Uterus (tissue), 2 donors: ENCODE measurements at regions not wholly inside any gene's neighbourhood (a gene's known extent, or its start where the extent isn't known, plus 50 kb on each side); places are given as distances from the start of the nearest gene placed in this dataset.

Source experiments
- CTCF ChIP-seq, 4 experiments: fragments of 200-600 bp in 2 of 4; fragments of 450-650 bp in 2 of 4; sonication (generic) in 2 of 4; IDR thresholded peaks; one replicate each; pipeline ENCODE4 v1.5.1; 2016 to 2019; ENCODE audit warnings: antibody characterized with exemption in 4 of 4, mild to moderate bottlenecking in 2 of 4, moderate library complexity in 1 of 4
- POLR2A ChIP-seq, 2 donors: fragments of 450-650 bp; IDR thresholded peaks; one replicate each; pipeline ENCODE4 v1.6.1; 2016; ENCODE audit warnings: antibody characterized with exemption in 2 of 2, mild to moderate bottlenecking in 1 of 2, moderate library complexity in 1 of 2

DNA sequence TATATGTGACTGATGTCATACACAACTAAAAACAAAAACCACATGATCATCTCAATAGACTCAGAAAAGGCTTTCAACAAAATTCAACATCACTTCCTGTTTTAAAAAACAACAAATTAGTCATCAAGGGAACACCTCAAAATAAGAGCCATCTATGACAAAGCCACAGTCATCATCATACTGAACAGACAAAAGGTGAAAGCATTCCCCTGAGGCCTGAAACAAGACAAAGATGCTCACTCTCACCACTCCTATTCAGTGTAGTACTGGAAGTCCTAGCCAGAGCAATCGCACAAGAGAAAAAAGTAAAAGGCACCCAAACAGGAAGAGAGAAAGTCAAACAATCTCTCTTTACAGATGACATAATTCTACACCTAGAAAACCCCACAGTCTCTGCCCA, 893.5 kb upstream of the EDIL3 start:
- no peak for TF ChIP-seq CTCF (IDR thresholded peaks at IDR 0.05)
- TF ChIP-seq POLR2A (IDR thresholded peaks at IDR 0.05) = no peak
